GM21526 (cell line): ENCODE measurements at regions not wholly inside any gene's neighbourhood (a gene's known extent, or its start where the extent isn't known, plus 50 kb on each side); places are given as distances from the start of the nearest gene placed in this dataset.
A peak's percentile ranks its signal among the peaks of the same experiment; 100 is the strongest.

Experiments used
- ATAC-seq: cut with Tn5 transposase; IDR thresholded peaks from one replicate; pipeline ENCODE4 v1.9.1; 2021; ENCODE audit warnings: moderate library complexity; ENCODE audit not compliant: unreplicated experiment, low FRiP score

GRCh38 chr3:81953111-81953510 lies 191.7 kb upstream of the GBE1 start:
- no peak for ATAC-seq

- no peak for ATAC-seq
These were observed 190.7 kb upstream of the GBE1 start for GRCh38 chr3:81952141-81952540.

- no peak for ATAC-seq
These were observed 190.2 kb upstream of the GBE1 start for GRCh38 chr3:81951636-81952035.

GRCh38 chr3:81951106-81951505 lies 189.7 kb upstream of the GBE1 start:
- ATAC-seq: no peak

GRCh38 chr3:81947359-81947758 lies 185.9 kb upstream of the GBE1 start:
- ATAC-seq: no peak

GRCh38 chr3:81938681-81939080 lies 177.2 kb upstream of the GBE1 start:
- no peak for ATAC-seq

GRCh38 chr3:81936817-81937216 lies 175.4 kb upstream of the GBE1 start:
- ATAC-seq: no peak

GRCh38 chr3:81932681-81933080 lies 171.2 kb upstream of the GBE1 start:
- ATAC-seq: no peak

GRCh38 chr3:81931265-81932251 lies 170.1 kb upstream of the GBE1 start:
- no peak for ATAC-seq

- no peak for ATAC-seq
These were observed 168.3 kb upstream of the GBE1 start for GRCh38 chr3:81929697-81930096.

GRCh38 chr3:81927811-81928210 lies 166.4 kb upstream of the GBE1 start:
- no peak for ATAC-seq

- ATAC-seq: no peak
These were observed 163.9 kb upstream of the GBE1 start for GRCh38 chr3:81925385-81925784.

- ATAC-seq: no peak
These were observed 161.6 kb upstream of the GBE1 start for GRCh38 chr3:81923038-81923437.

- ATAC-seq: no peak
These were observed 161.0 kb upstream of the GBE1 start for GRCh38 chr3:81922404-81922803.

GRCh38 chr3:81920816-81921215 lies 159.4 kb upstream of the GBE1 start:
- ATAC-seq: no peak

- ATAC-seq: no peak
These were observed 155.4 kb upstream of the GBE1 start for GRCh38 chr3:81916890-81917289.

GRCh38 chr3:81913886-81914663 lies 152.6 kb upstream of the GBE1 start:
- no peak for ATAC-seq

- no peak for ATAC-seq
These were observed 149.8 kb upstream of the GBE1 start for GRCh38 chr3:81911221-81911620.

- ATAC-seq: peak; percentile 79
These were observed 148.9 kb upstream of the GBE1 start for GRCh38 chr3:81910244-81910852.

- ATAC-seq: no peak
These were observed 148.4 kb upstream of the GBE1 start for GRCh38 chr3:81909796-81910195.

GRCh38 chr3:81908561-81908960 lies 147.1 kb upstream of the GBE1 start:
- ATAC-seq: no peak
